CD14-positive monocyte (primary cell): ENCODE measurements at regions not wholly inside any gene's neighbourhood (a gene's known extent, or its start where the extent isn't known, plus 50 kb on each side); places are given as distances from the start of the nearest gene placed in this dataset.

Experiments used
- DNase-seq, 3 donors: peaks; one replicate each; pipeline ENCODE4 v3.0.0-alpha.2; 2011 to 2022
- H2AFZ ChIP-seq: 2 replicates; pipeline ENCODE4 v1.6.0; 2012; ENCODE audit warnings: mild to moderate bottlenecking, low read depth, low read length, inconsistent platforms; ENCODE audit not compliant: insufficient read depth, poor library complexity, severe bottlenecking
- H3K27ac ChIP-seq, 2 donors: 1 replicate in 1 of 2; 2 replicates in 1 of 2; pipeline ENCODE4 v1.5.1; 2012 to 2013; ENCODE audit warnings: low read length in 2 of 2, control low read depth in 1 of 2, inconsistent platforms in 1 of 2, low read depth in 1 of 2, mild to moderate bottlenecking in 1 of 2
- H3K27me3 ChIP-seq, 2 donors: one replicate each; pipeline versions ENCODE4 v1.6.0 to v1.6.1; 2011 to 2013; ENCODE audit warnings: low read length in 2 of 2; ENCODE audit not compliant: control insufficient read depth in 2 of 2, insufficient read depth in 2 of 2
- H3K36me3 ChIP-seq, 2 donors: replicated peaks in 1 of 2; 1 replicate in 1 of 2; 2 replicates in 1 of 2; pipeline versions ENCODE4 v1.5.1 to v1.6.1; 2012 to 2013; ENCODE audit warnings: low read length in 2 of 2, control low read depth in 1 of 2, inconsistent platforms in 1 of 2, mild to moderate bottlenecking in 1 of 2; ENCODE audit not compliant: insufficient read depth in 2 of 2, control insufficient read depth in 1 of 2
- H3K4me1 ChIP-seq, 2 donors: 1 replicate in 1 of 2; 2 replicates in 1 of 2; pipeline versions ENCODE4 v1.5.1 to v1.6.1; 2012 to 2013; ENCODE audit warnings: low read length in 2 of 2, control low read depth in 1 of 2, inconsistent platforms in 1 of 2, mild to moderate bottlenecking in 1 of 2, moderate library complexity in 1 of 2; ENCODE audit not compliant: insufficient read depth in 2 of 2, control insufficient read depth in 1 of 2
- H3K4me2 ChIP-seq: replicated peaks from 2 replicates; pipeline ENCODE3; 2012; ENCODE audit warnings: low read length, moderate library complexity, mild to moderate bottlenecking; ENCODE audit not compliant: poor library complexity, severe bottlenecking; ENCODE audit errors: extremely low read depth
- H3K4me3 ChIP-seq, 3 experiments: fragments of 200-600 bp in 1 of 3; sonication (generic) in 1 of 3; replicated peaks in 1 of 3; 1 replicate in 2 of 3; 2 replicates in 1 of 3; pipeline ENCODE4 v1.5.1; 2011 to 2013; ENCODE audit warnings: low read length in 3 of 3, mild to moderate bottlenecking in 3 of 3, control low read depth in 2 of 3, low read depth in 2 of 3, inconsistent platforms in 1 of 3, moderate library complexity in 1 of 3
- H3K79me2 ChIP-seq: 2 replicates; pipeline ENCODE4 v1.6.0; 2012; ENCODE audit warnings: mild to moderate bottlenecking, control low read depth, inconsistent platforms, low read length, moderate library complexity; ENCODE audit not compliant: insufficient read depth
- H3K9ac ChIP-seq: 2 replicates; pipeline ENCODE4 v1.6.0; 2017; ENCODE audit warnings: low read length, mild to moderate bottlenecking; ENCODE audit not compliant: insufficient read depth, poor library complexity, severe bottlenecking
- H3K9me3 ChIP-seq, 2 donors: replicated peaks in 1 of 2; 1 replicate in 1 of 2; 2 replicates in 1 of 2; pipeline versions ENCODE4 v1.5.1 to v1.6.1; 2012 to 2013; ENCODE audit warnings: low read length in 2 of 2, control low read depth in 1 of 2; ENCODE audit not compliant: control insufficient read depth in 1 of 2, insufficient read depth in 1 of 2
- H4K20me1 ChIP-seq: 2 replicates; pipeline ENCODE4 v1.6.0; 2012; ENCODE audit warnings: mild to moderate bottlenecking, low read length, control low read depth, moderate library complexity; ENCODE audit not compliant: insufficient read depth
- H3K27ac Mint-ChIP-seq, 7 donors: one replicate each; pipeline ENCODE4 v1.8.0; 2020; ENCODE audit warnings: mild to moderate bottlenecking in 7 of 7, mixed read lengths in 7 of 7, moderate library complexity in 6 of 7, inconsistent platforms in 2 of 7
- H3K27me3 Mint-ChIP-seq, 3 donors: one replicate each; pipeline ENCODE4 v1.8.0; 2021 to 2022; ENCODE audit warnings: low read depth in 3 of 3, mild to moderate bottlenecking in 3 of 3, mixed read lengths in 3 of 3, moderate library complexity in 3 of 3, inconsistent platforms in 1 of 3
- H3K36me3 Mint-ChIP-seq, 2 donors: one replicate each; pipeline ENCODE4 v1.8.0; 2020; ENCODE audit warnings: mixed read lengths in 2 of 2, inconsistent platforms in 1 of 2, mild to moderate bottlenecking in 1 of 2
- H3K4me1 Mint-ChIP-seq: one replicate; pipeline ENCODE4 v1.8.0; 2020; ENCODE audit warnings: mild to moderate bottlenecking, mixed read lengths
- H3K4me3 Mint-ChIP-seq, 2 donors: one replicate each; pipeline ENCODE4 v1.8.0; 2020; ENCODE audit warnings: mild to moderate bottlenecking in 2 of 2, mixed read lengths in 2 of 2, moderate library complexity in 1 of 2
- H3K9me3 Mint-ChIP-seq, 7 donors: one replicate each; pipeline ENCODE4 v1.8.0; 2020 to 2022; ENCODE audit warnings: mixed read lengths in 7 of 7, mild to moderate bottlenecking in 6 of 7, moderate library complexity in 6 of 7, inconsistent platforms in 2 of 7
- WGBS: methylation state at CpG from one replicate; pipeline ENCODE4 v1.1.5; 2013; ENCODE audit warnings: missing lambda C conversion rate; ENCODE audit not compliant: insufficient coverage; 5-methylcytosine and 5-hydroxymethylcytosine counted together
- intact Hi-C, 2 donors: fragments of 100-400 bp; cut with micrococcal nuclease; formaldehyde crosslinking; loops; one replicate each; pipeline versions ENCODE4 v1.15.0 to v1.15.1; 2023
- TF ChIP-seq, protein P1 (sequence below): fragments of 200-600 bp; IDR thresholded peaks from one replicate; pipeline ENCODE4 v1.8.0; 2022; ENCODE audit warnings: antibody characterized with exemption, mild to moderate bottlenecking

DNA sequence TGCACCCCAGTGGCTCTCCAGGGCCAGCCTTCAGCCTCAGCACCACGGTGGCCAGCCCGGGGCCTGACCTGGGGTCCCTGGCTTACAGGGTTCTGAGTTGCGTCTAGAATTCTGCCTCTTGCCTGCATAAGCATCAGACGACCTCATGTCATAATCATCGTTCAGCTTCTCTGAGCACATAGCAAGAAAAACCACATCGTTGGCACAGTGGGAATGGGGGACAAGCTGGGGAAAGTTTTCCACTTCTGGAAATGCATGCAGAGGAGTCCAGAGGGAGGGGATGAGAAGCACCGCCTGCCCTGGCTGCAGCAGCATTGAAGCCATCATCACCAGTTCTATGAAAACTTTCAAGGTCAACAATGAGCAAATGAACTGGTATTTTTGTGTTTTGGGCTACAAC is 441.0 kb upstream of the FRG1 start:
- H3K9me3 ChIP-seq = no peaks in the 10 kb centered on the region
- intact Hi-C loops = no loop called here
- no peak overlapping the region for H3K27ac Mint-ChIP-seq
- WGBS = 84% methylated on average over 5 of the region's 7 CpGs
- no peak overlapping the region for H3K27ac ChIP-seq
- H3K4me1 Mint-ChIP-seq = no peaks in the 10 kb centered on the region
- H3K4me1 ChIP-seq = no peaks in the 10 kb centered on the region
- no peaks in the 10 kb centered on the region for H3K27me3 ChIP-seq
- H2AFZ ChIP-seq = no peak overlapping the region
- H3K36me3 Mint-ChIP-seq = no peaks in the 10 kb centered on the region
- H3K4me3 Mint-ChIP-seq = no peak overlapping the region
- no peaks in the 10 kb centered on the region for H3K36me3 ChIP-seq
- H3K9me3 Mint-ChIP-seq = peaks cover 0 to 6% (median 0%) of the 10 kb centered on the region in 7 donors
- H4K20me1 ChIP-seq = no peaks in the 10 kb centered on the region
- no peaks in the 10 kb centered on the region for H3K79me2 ChIP-seq
- H3K4me2 ChIP-seq = no peak overlapping the region
- no peak for DNase-seq
- peaks cover 0 to 2% (median 1%) of the 10 kb centered on the region in 3 donors for H3K27me3 Mint-ChIP-seq
- TF ChIP-seq, protein P1, sequence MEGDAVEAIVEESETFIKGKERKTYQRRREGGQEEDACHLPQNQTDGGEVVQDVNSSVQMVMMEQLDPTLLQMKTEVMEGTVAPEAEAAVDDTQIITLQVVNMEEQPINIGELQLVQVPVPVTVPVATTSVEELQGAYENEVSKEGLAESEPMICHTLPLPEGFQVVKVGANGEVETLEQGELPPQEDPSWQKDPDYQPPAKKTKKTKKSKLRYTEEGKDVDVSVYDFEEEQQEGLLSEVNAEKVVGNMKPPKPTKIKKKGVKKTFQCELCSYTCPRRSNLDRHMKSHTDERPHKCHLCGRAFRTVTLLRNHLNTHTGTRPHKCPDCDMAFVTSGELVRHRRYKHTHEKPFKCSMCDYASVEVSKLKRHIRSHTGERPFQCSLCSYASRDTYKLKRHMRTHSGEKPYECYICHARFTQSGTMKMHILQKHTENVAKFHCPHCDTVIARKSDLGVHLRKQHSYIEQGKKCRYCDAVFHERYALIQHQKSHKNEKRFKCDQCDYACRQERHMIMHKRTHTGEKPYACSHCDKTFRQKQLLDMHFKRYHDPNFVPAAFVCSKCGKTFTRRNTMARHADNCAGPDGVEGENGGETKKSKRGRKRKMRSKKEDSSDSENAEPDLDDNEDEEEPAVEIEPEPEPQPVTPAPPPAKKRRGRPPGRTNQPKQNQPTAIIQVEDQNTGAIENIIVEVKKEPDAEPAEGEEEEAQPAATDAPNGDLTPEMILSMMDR = no peak
- no peak overlapping the region for H3K4me3 ChIP-seq
- H3K9ac ChIP-seq = no peak overlapping the region

DNA sequence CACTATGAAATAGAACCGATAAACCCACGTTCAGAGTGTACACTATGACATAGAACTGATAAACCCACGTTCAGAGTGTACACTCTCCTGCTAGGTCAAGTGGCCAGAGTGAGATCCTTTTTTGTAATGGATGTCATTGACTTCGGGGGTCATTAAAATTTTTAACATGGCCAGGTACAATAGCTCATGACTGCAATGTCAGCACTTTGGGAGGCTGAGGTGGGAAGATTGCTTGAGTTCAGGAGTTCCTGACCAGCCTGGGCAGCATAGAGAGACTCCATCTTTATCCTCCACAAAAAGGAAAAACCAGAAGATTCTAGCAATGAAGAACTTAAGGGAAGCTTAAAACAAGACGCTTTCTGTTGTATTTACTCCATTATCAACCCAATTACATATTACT is 439.7 kb upstream of the FRG1 start:
- intact Hi-C loops = no loop called here
- Mint-ChIP-seq H3K27ac (no peak overlapping the region), H3K27me3 (peaks cover 0 to 2% (median 1%) of the 10 kb centered on the region in 3 donors), H3K4me1 (no peaks in the 10 kb centered on the region), H3K36me3 (no peaks in the 10 kb centered on the region), H3K4me3 (no peak overlapping the region), H3K9me3 (peaks cover 0 to 6% (median 0%) of the 10 kb centered on the region in 7 donors)
- Histone ChIP-seq H3K4me1 (no peaks in the 10 kb centered on the region), H3K27me3 (no peaks in the 10 kb centered on the region), H4K20me1 (no peaks in the 10 kb centered on the region), H3K79me2 (no peaks in the 10 kb centered on the region), H3K27ac (no peak overlapping the region), H3K9ac (no peak overlapping the region), H2AFZ (no peak overlapping the region), H3K4me3 (no peak overlapping the region), H3K4me2 (no peak overlapping the region), H3K36me3 (no peaks in the 10 kb centered on the region), H3K9me3 (no peaks in the 10 kb centered on the region)
- 90% methylated on average over 2 of the region's 5 CpGs for WGBS
- TF ChIP-seq, protein P1 = no peak
- no peak for DNase-seq
